ENCODE measurements at regions not wholly inside any gene's neighbourhood (a gene's known extent, or its start where the extent isn't known, plus 50 kb on each side); places are given as distances from the start of the nearest gene placed in this dataset.

- ATAC-seq (replicated peaks in 1 of 2) = no peak
- Mint-ChIP-seq H3K27me3 (ENCODE audit: low read depth) (no peaks in the 10 kb centered on the region), H3K9me3 (peaks cover 1 to 2% of the 10 kb centered on the region in 2 donors)
Measured at GRCh38 chr1:55662875-55663274, 447.7 kb upstream of the USP24 start.

DNA sequence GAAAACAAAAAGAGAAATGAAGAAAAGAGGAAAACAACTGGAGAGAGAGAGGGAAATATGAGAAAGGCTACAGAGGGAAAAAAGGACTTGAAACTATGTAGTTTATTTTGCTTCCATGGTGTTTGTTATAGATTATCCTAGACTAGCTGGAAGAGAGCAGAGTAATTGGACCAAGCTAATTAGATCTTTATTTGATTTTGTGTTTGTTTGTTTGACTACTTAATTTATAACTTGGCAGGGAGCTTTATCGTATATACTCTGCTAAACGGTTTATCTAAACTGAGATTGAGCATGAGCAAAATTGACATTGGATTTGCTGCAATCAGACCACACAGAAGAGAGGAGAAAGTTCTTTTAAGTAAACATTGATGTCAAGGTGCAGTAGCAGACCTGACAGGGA, 443.8 kb upstream of the USP24 start:
- DNase-seq = no peak
- Mint-ChIP-seq H3K27me3 (ENCODE audit: low read depth) (no peaks in the 10 kb centered on the region), H3K4me1 (ENCODE audit: low read depth) (no peaks in the 10 kb centered on the region), H3K9me3 (no peaks in the 10 kb centered on the region), H3K36me3 (ENCODE audit: insufficient read depth in 2 of 2) (no peaks in the 10 kb centered on the region), H3K4me3 (no peak overlapping the region), H3K27ac (no peak overlapping the region)
- no peak for ATAC-seq (replicated peaks in 1 of 2)

More at GRCh38 chr1:55662875-55663274, 447.7 kb upstream of the USP24 start:
- H3K4me3 Mint-ChIP-seq = no peak overlapping the region
- no peaks in the 10 kb centered on the region for H3K36me3 Mint-ChIP-seq (ENCODE audit: insufficient read depth in 2 of 2)
- no peaks in the 10 kb centered on the region for H3K4me1 Mint-ChIP-seq (ENCODE audit: low read depth)
- H3K27ac Mint-ChIP-seq = no peak overlapping the region
- DNase-seq = no peak

- Mint-ChIP-seq H3K27me3 (ENCODE audit: low read depth) (no peaks in the 10 kb centered on the region), H3K4me1 (ENCODE audit: low read depth) (no peaks in the 10 kb centered on the region), H3K9me3 (no peaks in the 10 kb centered on the region), H3K36me3 (ENCODE audit: insufficient read depth in 2 of 2) (no peaks in the 10 kb centered on the region), H3K4me3 (no peak overlapping the region), H3K27ac (no peak overlapping the region)
- DNase-seq = no peak
- ATAC-seq (replicated peaks in 1 of 2) = no peak
Measured at GRCh38 chr1:55654750-55655149, 439.6 kb upstream of the USP24 start.

DNA sequence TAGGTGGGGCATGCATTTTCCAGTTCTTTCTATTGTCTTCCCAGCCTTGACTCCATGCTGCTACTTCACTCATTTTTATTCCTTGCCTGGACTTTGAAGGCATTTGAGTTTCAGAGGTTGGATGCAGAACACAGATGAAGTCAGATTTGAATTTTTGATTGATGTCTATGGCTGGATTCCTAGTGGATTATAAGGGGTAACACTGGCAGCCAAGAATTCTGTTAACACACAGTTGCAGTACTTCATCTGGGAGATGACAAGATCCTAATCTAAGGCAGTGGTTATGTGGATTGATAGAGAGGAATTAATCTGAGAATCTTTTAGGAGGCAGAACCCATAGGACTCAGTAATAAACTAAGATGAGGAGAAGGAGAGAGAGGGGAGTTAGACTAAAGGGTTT, 439.0 kb upstream of the USP24 start:
- H3K4me1 Mint-ChIP-seq (ENCODE audit: low read depth) = no peaks in the 10 kb centered on the region
- ATAC-seq (replicated peaks in 1 of 2) = no peak

GRCh38 chr1:55650444-55650843, 435.3 kb upstream of the USP24 start:
- no peak for DNase-seq
- no peaks in the 10 kb centered on the region for H3K9me3 Mint-ChIP-seq
- H3K4me1 Mint-ChIP-seq (ENCODE audit: low read depth) = no peaks in the 10 kb centered on the region
- no peak for ATAC-seq (replicated peaks in 1 of 2)
- H3K27ac Mint-ChIP-seq = no peak overlapping the region
- H3K27me3 Mint-ChIP-seq (ENCODE audit: low read depth) = no peaks in the 10 kb centered on the region
- H3K4me3 Mint-ChIP-seq = no peak overlapping the region
- H3K36me3 Mint-ChIP-seq (ENCODE audit: insufficient read depth in 2 of 2) = no peaks in the 10 kb centered on the region

More for the DNA sequence above, 439.0 kb upstream of the USP24 start:
- no peaks in the 10 kb centered on the region for H3K9me3 Mint-ChIP-seq
- no peak for DNase-seq
- H3K36me3 Mint-ChIP-seq (ENCODE audit: insufficient read depth in 2 of 2) = no peaks in the 10 kb centered on the region
- H3K27ac Mint-ChIP-seq = no peak overlapping the region
- no peaks in the 10 kb centered on the region for H3K27me3 Mint-ChIP-seq (ENCODE audit: low read depth)
- no peak overlapping the region for H3K4me3 Mint-ChIP-seq

DNA sequence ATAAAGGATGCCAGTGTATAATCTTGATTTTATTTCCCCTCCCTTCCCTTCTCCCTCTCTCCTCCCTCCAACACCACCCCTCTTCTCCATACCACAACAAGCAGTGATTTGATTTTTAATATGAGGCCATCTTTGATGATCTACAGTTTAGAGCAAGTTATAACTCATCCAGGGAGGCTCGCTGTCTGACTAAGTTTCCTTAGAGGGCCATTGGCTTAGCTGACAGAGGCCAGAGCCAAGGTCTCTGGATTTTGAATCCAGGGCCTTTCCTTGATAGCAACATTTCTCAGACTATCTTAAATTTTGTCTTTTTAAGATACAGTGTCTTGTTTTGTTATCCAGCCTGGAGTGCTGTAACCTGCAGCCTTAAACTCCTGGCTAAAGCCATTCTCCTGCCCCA, 431.0 kb upstream of the USP24 start:
- H3K4me3 Mint-ChIP-seq = no peak overlapping the region
- no peaks in the 10 kb centered on the region for H3K27me3 Mint-ChIP-seq (ENCODE audit: low read depth)
- no peak for DNase-seq
- H3K4me1 Mint-ChIP-seq (ENCODE audit: low read depth) = peaks cover 3% of the 10 kb centered on the region
- H3K9me3 Mint-ChIP-seq = no peaks in the 10 kb centered on the region
- H3K36me3 Mint-ChIP-seq (ENCODE audit: insufficient read depth in 2 of 2) = no peaks in the 10 kb centered on the region
- H3K27ac Mint-ChIP-seq = no peak overlapping the region
- no peak for ATAC-seq (replicated peaks in 1 of 2)

GRCh38 chr1:55645270-55645669, 430.1 kb upstream of the USP24 start:
- DNase-seq = no peak
- ATAC-seq (replicated peaks in 1 of 2) = no peak
- peaks cover 7% of the 10 kb centered on the region for H3K4me1 Mint-ChIP-seq (ENCODE audit: low read depth)
- H3K9me3 Mint-ChIP-seq = no peaks in the 10 kb centered on the region
- no peaks in the 10 kb centered on the region for H3K36me3 Mint-ChIP-seq (ENCODE audit: insufficient read depth in 2 of 2)
- no peak overlapping the region for H3K27ac Mint-ChIP-seq
- H3K4me3 Mint-ChIP-seq = no peak overlapping the region
- H3K27me3 Mint-ChIP-seq (ENCODE audit: low read depth) = no peaks in the 10 kb centered on the region

GRCh38 chr1:55641947-55642346, 426.8 kb upstream of the USP24 start:
- H3K36me3 Mint-ChIP-seq (ENCODE audit: insufficient read depth in 2 of 2) = no peaks in the 10 kb centered on the region
- no peaks in the 10 kb centered on the region for H3K27me3 Mint-ChIP-seq (ENCODE audit: low read depth)
- no peak overlapping the region for H3K27ac Mint-ChIP-seq
- H3K4me3 Mint-ChIP-seq = no peak overlapping the region
- ATAC-seq (replicated peaks in 1 of 2) (no peak), DNase-seq (no peak)
- peaks cover 7% of the 10 kb centered on the region for H3K4me1 Mint-ChIP-seq (ENCODE audit: low read depth)
- H3K9me3 Mint-ChIP-seq = peaks cover 0 to 1% of the 10 kb centered on the region in 2 donors

DNA sequence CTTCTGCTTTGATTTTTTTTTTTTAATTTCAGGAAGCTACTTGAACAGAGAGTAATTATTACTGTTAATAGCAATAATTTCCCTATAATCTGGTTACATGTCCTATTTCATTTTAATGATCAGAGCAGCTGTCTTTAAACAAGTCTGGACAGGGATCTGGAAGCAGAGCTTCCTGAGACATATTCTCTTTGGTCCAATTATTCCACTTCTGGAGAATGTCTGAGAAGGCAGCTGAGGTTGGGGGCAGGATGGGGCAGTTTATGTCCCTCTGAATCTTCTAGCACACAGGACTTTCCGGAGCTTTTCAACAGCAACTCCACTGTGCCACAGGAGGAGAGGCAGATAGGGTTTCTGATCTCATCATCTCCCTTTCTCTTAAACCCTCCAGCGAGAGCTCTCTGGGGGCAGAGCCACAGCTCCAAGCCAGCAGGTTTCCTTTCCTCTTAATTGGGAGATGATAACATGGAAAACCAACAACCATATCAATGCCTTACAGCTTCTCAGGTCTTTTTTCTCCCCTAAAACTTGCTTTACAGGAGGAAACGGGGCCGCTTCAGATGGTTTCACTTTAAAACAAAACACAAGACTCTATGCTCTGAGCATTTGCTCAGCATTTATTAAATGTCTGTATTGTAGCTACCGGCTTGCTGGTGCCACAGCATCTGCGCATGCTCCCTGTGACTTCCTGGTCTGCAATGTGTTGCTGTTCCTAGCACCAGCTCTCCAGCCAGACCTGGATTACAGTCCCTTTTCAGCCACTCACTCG, 425.7 kb upstream of the USP24 start:
- Mint-ChIP-seq H3K4me1 (ENCODE audit: low read depth) (peaks cover 7% of the 10 kb centered on the region), H3K27ac (no peak overlapping the region), H3K9me3 (peaks cover 0 to 2% of the 10 kb centered on the region in 2 donors), H3K4me3 (peak overlapping the region in 1 of 2 donors; percentile 58), H3K27me3 (ENCODE audit: low read depth) (no peaks in the 10 kb centered on the region), H3K36me3 (ENCODE audit: insufficient read depth in 2 of 2) (no peaks in the 10 kb centered on the region)
- ATAC-seq (replicated peaks in 1 of 2) (peak in 1 of 2 donors; percentile 33), DNase-seq (peak; percentile 10 to 20)

DNA sequence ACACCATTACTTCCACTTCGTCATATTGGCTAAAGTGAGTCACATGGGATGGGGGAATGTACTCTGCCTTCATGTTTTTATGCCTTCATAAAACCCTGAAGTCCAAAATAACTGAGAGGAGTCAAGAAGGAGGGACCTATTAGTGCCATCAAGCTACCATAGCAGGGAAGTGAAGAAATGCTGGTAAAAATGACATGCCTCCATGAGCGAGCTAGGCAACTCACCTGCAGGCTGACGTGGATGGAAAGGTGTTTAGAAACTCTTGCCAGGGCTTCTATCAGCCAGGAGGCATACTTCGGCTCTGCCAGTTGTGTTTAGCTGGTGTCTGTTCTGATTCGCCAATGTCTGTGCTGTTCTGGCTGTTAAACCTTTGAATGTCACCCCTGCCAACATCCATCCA, 424.4 kb upstream of the USP24 start:
- peaks cover 0 to 2% of the 10 kb centered on the region in 2 donors for H3K9me3 Mint-ChIP-seq
- peaks cover 7% of the 10 kb centered on the region for H3K4me1 Mint-ChIP-seq (ENCODE audit: low read depth)
- no peak overlapping the region for H3K4me3 Mint-ChIP-seq
- H3K27me3 Mint-ChIP-seq (ENCODE audit: low read depth) = no peaks in the 10 kb centered on the region
- DNase-seq = no peak
- H3K36me3 Mint-ChIP-seq (ENCODE audit: insufficient read depth in 2 of 2) = no peaks in the 10 kb centered on the region
- H3K27ac Mint-ChIP-seq = no peak overlapping the region
- no peak for ATAC-seq (replicated peaks in 1 of 2)

DNA sequence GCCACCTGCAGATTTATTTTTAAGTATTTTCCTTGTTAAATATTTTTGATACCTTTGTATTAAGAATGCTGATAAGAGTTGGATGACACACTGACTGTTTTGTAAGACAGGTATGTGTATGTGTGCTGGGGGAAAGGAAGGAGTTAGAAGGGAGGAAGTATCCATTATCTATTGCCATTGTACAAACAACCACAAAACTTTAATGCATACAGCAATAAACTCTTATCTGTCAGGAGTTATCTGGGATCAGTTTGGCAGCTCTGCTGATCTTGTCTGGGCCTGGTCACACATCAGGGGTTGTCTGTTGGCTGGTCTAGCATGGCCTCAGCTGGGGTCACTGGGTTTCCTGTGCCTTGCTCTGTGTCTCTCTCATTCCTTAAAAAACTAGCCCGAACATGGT, 423.9 kb upstream of the USP24 start:
- H3K9me3 Mint-ChIP-seq = peaks cover 0 to 2% of the 10 kb centered on the region in 2 donors

GRCh38 chr1:55636696-55637095, 421.5 kb upstream of the USP24 start:
- H3K27ac Mint-ChIP-seq = no peak overlapping the region
- H3K27me3 Mint-ChIP-seq (ENCODE audit: low read depth) = peaks cover 10% of the 10 kb centered on the region
- no peaks in the 10 kb centered on the region for H3K36me3 Mint-ChIP-seq (ENCODE audit: insufficient read depth in 2 of 2)
- H3K4me1 Mint-ChIP-seq (ENCODE audit: low read depth) = peaks cover 7% of the 10 kb centered on the region
- peaks cover 0 to 2% of the 10 kb centered on the region in 2 donors for H3K9me3 Mint-ChIP-seq
- ATAC-seq (replicated peaks in 1 of 2) = no peak
- no peak overlapping the region for H3K4me3 Mint-ChIP-seq
- no peak for DNase-seq

More for the DNA sequence above, 423.9 kb upstream of the USP24 start:
- Mint-ChIP-seq H3K4me3 (no peak overlapping the region), H3K36me3 (ENCODE audit: insufficient read depth in 2 of 2) (no peaks in the 10 kb centered on the region), H3K4me1 (ENCODE audit: low read depth) (peaks cover 7% of the 10 kb centered on the region), H3K27ac (no peak overlapping the region), H3K27me3 (ENCODE audit: low read depth) (peaks cover under 1% of the 10 kb centered on the region)
- DNase-seq (no peak), ATAC-seq (replicated peaks in 1 of 2) (no peak)

DNA sequence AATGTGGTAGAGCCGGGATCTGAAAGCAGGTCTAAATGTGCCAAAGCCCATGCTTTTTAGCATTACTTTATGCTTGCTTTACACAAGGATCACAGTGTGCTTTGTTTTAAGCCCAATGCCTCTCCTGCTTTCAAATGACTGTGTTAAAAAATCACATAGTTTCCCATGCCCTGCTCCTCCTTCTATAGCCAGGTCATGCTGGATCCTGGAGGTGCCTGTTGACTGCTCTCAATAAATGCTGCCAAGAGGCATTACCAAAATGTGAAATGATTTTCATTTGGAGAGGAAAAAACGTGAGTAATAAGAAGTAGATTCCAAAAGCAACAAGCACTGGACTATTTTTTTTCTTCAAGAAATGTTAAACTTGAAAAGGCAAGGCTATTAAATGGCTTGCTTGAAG, 420.7 kb upstream of the USP24 start:
- peaks cover 0 to 2% of the 10 kb centered on the region in 2 donors for H3K9me3 Mint-ChIP-seq
- H3K27me3 Mint-ChIP-seq (ENCODE audit: low read depth) = peaks cover 10% of the 10 kb centered on the region
- ATAC-seq (replicated peaks in 1 of 2) (no peak), DNase-seq (no peak)
- H3K4me1 Mint-ChIP-seq (ENCODE audit: low read depth) = peaks cover 1% of the 10 kb centered on the region
- no peak overlapping the region for H3K27ac Mint-ChIP-seq
- no peak overlapping the region for H3K4me3 Mint-ChIP-seq
- H3K36me3 Mint-ChIP-seq (ENCODE audit: insufficient read depth in 2 of 2) = no peaks in the 10 kb centered on the region

- H3K4me1 Mint-ChIP-seq (ENCODE audit: low read depth) = no peaks in the 10 kb centered on the region
- DNase-seq = no peak
- no peak for ATAC-seq (replicated peaks in 1 of 2)
- H3K36me3 Mint-ChIP-seq (ENCODE audit: insufficient read depth in 2 of 2) = no peaks in the 10 kb centered on the region
- H3K4me3 Mint-ChIP-seq = no peak overlapping the region
- H3K9me3 Mint-ChIP-seq = peaks cover 0 to 2% of the 10 kb centered on the region in 2 donors
- H3K27me3 Mint-ChIP-seq (ENCODE audit: low read depth) = peaks cover 10% of the 10 kb centered on the region
- no peak overlapping the region for H3K27ac Mint-ChIP-seq
Measured at GRCh38 chr1:55634516-55634915, 419.4 kb upstream of the USP24 start.

Measured in activated T-cell treated with anti-CD3 and anti-CD28 coated beads, Interleukin-2, amount 50 U/mL, for 72 hours (primary cell).